GM18499 (cell line): ENCODE measurements at regions not wholly inside any gene's neighbourhood (a gene's known extent, or its start where the extent isn't known, plus 50 kb on each side); places are given as distances from the start of the nearest gene placed in this dataset.
A peak's percentile ranks its signal among the peaks of the same experiment; 100 is the strongest.
"Not testable (repeated sequence)": the region's sequence is repeated elsewhere in the genome, so short reads cannot be mapped to it uniquely, and the experiment has no call there.

ENCODE experiments used
- ATAC-seq: cut with Tn5 transposase; IDR thresholded peaks from one replicate; pipeline ENCODE4 v1.9.1; 2021; ENCODE audit warnings: moderate number of reproducible peaks; ENCODE audit not compliant: insufficient read depth, unreplicated experiment

DNA sequence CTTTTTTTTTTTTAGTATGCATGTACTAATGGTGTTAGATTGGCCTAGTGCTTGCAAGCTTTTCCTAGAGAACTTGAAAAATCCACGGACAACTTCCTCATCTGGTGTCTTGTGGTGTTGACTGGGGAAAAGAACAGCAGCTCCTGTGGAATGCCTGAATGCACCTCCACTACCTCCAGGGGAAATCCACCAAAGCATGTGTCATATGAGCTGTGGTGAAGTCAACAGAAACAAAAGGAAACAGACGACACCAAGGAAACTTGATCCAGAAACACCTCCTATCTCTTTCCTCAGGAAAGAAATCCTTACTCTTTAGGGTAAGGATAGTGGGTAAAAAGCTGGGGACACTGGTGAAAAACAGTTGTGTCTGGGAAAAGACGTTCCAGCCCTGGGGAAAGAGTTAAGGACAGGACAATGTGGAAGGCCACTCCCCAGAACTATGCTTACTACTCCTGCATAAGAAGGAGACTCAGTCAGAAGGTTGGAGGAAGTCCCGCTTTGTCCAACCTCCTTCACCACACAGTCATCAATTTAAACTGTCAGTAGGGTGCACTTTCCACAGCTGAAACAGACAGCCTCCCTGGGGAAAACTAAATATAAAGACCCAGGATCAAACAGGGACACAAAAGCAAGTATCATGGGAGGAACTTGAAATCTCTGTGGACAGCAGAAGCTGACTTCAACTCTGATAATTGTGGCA, 468.8 kb downstream of the TMEM121 start:
- ATAC-seq: not testable (repeated sequence)

DNA sequence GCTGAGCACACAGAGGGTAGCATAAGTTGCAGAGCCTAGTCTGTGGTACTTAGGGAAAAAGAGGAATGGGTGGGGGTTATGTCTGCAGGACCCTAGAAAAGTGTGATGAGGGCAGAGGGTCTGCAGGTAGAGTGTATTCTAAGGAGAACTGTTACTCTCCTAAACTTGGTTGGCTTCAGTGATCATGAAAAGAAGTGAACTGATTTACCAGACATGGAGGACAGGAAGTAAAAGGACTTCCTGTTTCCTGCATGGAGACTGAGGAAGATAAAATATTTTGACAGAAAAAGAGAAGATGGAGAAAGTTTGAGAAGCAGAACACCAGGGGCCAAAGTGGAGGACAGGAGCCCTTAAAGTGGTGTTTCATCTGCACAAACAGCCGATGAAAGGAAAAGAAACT, 472.2 kb downstream of the TMEM121 start:
- ATAC-seq: not testable (repeated sequence)

DNA sequence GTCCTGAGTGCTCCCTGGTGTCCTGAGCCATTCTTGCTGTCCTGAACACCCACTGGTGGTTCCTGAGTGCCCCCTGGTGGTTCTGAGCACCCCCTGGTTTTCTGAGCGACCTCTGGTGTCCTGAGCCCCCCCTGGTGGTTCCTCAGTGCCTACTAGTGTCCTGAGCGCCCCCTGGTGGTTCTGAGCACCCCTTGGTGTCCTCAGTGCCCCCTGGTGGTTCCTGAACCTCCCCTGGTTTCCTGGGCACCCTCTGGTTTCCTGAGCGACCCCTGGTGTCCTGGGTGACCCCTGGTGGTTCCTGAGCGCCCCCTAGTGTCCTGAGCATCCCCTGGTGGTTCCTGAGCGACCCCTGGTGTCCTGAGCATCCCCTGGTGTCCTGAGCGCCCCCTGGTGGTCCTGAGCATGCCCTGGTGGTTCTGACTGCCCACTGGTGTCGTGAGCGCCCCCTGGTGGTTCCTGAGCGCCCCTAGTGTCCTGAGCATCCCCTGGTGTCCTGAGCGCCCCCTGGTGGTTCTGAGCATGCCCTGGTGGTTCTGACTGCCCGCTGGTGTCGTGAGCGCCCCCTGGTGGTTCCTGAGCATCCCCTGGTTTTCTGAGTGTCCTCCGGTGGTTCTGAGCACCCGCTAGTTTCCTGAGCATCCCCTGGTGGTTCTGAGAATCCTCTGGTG, 473.1 kb downstream of the TMEM121 start:
- no peak for ATAC-seq

GRCh38 chr14:106000029-106000511, 473.7 kb downstream of the TMEM121 start:
- ATAC-seq: not testable (repeated sequence)

GRCh38 chr14:106001277-106001676, 474.9 kb downstream of the TMEM121 start:
- ATAC-seq: peak; percentile 47

GRCh38 chr14:106003351-106003750, 477.0 kb downstream of the TMEM121 start:
- no peak for ATAC-seq

GRCh38 chr14:106004937-106005795, 478.8 kb downstream of the TMEM121 start:
- ATAC-seq: not testable (repeated sequence)

GRCh38 chr14:106006043-106006442, 479.7 kb downstream of the TMEM121 start:
- not testable (repeated sequence) for ATAC-seq

DNA sequence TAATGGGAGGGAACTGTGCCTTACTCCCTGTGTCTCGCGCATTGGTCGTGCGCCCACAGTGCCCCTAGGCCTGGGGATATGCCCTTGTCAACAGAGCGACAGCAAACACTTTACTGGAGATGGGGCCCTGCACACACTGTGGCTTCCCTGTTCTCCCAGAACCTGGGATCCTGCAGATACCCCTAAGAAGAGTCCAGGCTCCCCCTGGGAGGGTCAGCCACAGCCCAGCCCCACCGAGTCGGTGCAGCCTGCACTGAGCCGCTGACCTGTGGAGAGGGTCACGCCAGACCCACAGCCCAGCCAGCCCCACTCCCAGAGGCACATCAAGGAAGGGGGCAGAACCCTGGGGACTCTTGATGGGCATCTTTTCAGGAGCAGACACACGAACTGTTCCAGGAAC, 480.3 kb downstream of the TMEM121 start:
- not testable (repeated sequence) for ATAC-seq

DNA sequence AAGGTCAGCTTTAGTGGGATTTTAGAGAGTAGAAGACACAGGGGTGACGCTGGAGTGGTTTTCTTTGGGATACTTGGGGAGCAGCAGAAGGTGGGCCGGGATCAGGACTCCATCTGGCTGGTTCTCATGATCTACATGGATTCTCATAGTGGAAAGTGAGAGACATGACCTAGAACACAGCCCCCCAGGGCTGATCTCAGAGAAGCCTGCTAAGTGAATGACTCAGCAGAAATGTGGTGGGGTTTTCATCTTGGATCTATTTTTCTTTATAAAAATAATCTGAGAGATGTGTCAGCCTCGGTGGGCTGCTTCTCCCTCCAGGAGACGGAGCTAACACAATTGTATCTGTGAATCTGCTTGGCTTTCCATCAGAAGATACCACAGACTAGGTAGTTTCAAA, 484.4 kb downstream of the TMEM121 start:
- ATAC-seq: no peak

DNA sequence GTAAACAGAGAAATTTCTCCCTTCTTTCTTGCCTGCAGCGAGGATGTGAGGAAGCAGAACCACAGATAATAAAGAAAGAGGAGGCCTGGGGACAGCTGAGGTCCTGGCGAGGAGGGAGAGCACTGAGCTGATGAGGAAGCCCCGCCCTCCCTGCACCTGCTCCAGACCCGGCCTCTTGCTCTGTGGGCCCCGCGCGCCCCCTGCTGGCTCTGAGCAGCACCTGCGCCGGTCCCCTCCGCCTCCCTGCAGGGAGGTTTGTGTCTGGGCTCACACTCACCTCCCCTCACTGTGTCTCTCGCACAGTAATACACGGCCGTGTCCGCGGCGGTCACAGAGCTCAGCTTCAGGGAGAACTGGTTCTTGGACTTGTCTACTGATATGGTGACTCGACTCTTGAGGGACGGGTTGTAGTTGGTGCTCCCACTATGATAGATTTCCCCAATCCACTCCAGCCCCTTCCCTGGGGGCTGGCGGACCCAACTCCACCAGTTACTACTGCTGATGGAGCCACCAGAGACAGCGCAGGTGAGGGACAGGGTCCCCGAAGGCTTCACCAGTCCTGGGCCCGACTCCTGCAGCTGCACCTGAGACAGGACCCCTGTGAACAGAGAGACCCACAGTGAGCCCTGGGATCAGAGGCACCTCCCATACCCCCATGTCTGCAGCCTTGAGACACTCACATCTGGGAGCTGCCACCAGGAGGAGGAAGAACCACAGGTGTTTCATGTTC, 485.4 kb downstream of the TMEM121 start:
- ATAC-seq: not testable (repeated sequence)

DNA sequence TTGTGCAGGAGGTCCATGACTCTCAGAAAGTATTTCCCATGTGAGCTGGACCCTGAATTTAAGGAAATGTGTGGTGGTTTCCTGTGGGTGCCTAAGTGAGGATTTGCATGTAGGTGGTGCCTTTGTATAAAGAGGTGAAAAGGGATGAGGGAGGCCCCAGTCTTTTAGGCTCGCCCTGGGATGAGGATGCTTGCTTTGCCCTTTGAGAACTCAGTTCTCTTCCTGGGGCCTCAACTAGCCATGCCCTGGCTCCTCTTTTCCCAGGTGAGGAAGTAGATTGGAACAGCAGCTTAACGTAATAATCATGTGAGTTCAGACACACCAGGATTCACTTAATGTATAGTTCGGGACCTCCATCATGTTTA, 486.0 kb downstream of the TMEM121 start:
- not testable (repeated sequence) for ATAC-seq

GRCh38 chr14:106013879-106014376, 487.5 kb downstream of the TMEM121 start:
- ATAC-seq: no peak

- ATAC-seq: not testable (repeated sequence)
These were observed 491.6 kb downstream of the TMEM121 start for GRCh38 chr14:106017952-106018351.

DNA sequence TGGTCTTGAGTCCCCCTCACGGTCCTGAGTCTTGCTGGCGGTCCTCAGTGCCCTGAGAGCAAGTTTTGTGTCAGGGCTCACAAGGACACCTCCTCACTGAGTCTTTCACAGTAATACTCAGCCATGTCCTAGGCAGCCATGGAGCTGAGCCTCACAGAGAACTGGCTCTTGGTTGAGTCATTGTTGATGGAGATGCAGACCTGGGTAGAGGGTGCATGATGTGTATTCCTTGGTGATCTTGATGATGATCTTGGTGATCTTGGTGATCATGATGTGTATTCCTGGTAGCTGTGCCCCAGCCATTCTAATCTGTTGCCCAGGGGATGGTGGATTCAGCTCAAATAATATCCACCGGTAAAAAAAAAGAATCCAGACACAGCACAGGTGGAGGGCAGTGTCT, 495.4 kb downstream of the TMEM121 start:
- ATAC-seq: no peak

GRCh38 chr14:106022648-106023047, 496.3 kb downstream of the TMEM121 start:
- ATAC-seq: not testable (repeated sequence)

DNA sequence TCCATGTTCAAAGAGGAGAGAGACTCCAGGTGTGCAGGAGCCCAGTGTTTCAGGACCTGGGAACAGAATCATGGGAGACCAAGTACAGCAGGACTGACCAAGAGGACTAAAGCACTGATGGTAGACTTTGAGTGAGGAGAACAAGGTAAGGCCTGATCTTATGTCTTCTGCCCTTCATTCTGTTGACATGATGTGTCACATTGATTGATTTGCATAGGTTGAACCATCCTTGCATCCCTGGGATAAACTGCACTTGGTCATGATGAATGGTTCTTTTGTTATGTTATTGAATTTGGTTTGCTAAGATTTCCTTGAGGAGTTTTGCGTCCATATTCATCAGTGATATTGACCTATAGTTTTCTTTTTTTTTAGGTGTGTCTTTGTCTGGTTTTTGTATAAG, 497.0 kb downstream of the TMEM121 start:
- ATAC-seq: no peak

GRCh38 chr14:106024983-106025604, 498.7 kb downstream of the TMEM121 start:
- ATAC-seq: no peak

- no peak for ATAC-seq
These were observed 499.6 kb downstream of the TMEM121 start for GRCh38 chr14:106026026-106026425.

DNA sequence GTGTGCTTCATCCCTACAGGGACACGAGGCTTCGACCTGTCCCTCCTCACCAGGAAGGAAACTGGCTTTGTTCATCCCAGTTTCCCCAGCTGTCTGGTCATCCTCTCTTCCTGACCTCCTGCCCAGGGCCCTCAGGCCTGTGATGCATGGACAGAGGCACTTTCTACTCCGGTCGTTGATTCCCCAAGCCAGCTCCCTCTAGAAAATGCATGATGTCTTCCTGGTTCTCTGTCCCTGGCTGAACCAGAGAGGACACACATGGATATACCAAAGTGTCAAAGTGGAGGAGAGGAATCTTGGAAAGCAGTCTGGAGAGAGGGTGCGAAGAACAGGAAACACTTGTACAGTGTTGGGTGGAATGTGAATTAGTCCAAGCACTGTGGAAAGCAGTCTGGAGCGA, 501.4 kb downstream of the TMEM121 start:
- not testable (repeated sequence) for ATAC-seq
